Esophagus muscularis mucosa (tissue), 4 donors: ENCODE measurements at regions not wholly inside any gene's neighbourhood (a gene's known extent, or its start where the extent isn't known, plus 50 kb on each side); places are given as distances from the start of the nearest gene placed in this dataset.

Experiments
- DNase-seq: peaks from one replicate; pipeline ENCODE4 v3.0.0-alpha.2; 2017; ENCODE audit errors: extremely low spot score
- H3K27ac ChIP-seq, 4 donors: fragments of 200-600 bp; sonication (generic); replicated peaks in 1 of 4; 1 replicate in 3 of 4; 2 replicates in 1 of 4; pipeline ENCODE4 v1.5.1; 2016 to 2019; ENCODE audit warnings: mild to moderate bottlenecking in 1 of 4
- H3K27me3 ChIP-seq, 4 donors: fragments of 200-600 bp; sonication (generic); one replicate each; pipeline versions ENCODE4 v1.5.1 to v1.6.0; 2016 to 2019
- H3K36me3 ChIP-seq, 4 donors: fragments of 200-600 bp; sonication (generic); one replicate each; pipeline ENCODE4 v1.5.1; 2016 to 2019
- H3K4me1 ChIP-seq, 4 donors: fragments of 200-600 bp; sonication (generic); one replicate each; pipeline ENCODE4 v1.5.1; 2016 to 2019
- H3K4me3 ChIP-seq, 4 donors: fragments of 200-600 bp; sonication (generic); 1 replicate in 2 of 4; 2 replicates in 2 of 4; pipeline ENCODE4 v1.5.1; 2016 to 2019; ENCODE audit warnings: mild to moderate bottlenecking in 4 of 4, moderate library complexity in 1 of 4
- H3K9me3 ChIP-seq, 4 donors: fragments of 200-600 bp; sonication (generic); 1 replicate in 3 of 4; 2 replicates in 1 of 4; pipeline ENCODE4 v1.5.1; 2016 to 2019
- EP300 ChIP-seq: sonication (generic); formaldehyde crosslinking; IDR thresholded peaks from one replicate; pipeline ENCODE4 v1.6.1; 2017; ENCODE audit warnings: antibody characterized with exemption
- POLR2A ChIP-seq: fragments of 450-650 bp; IDR thresholded peaks from one replicate; pipeline ENCODE4 v1.6.1; 2017; ENCODE audit warnings: antibody characterized with exemption, moderate library complexity, mild to moderate bottlenecking, low read depth
- POLR2AphosphoS5 ChIP-seq, 2 donors: sonication (generic); formaldehyde crosslinking; IDR thresholded peaks; one replicate each; pipeline ENCODE4 v1.6.1; 2017; ENCODE audit warnings: antibody characterized with exemption in 2 of 2
- WGBS: methylation state at CpG from one replicate; pipeline ENCODE4 v1.1.5; 2018; 5-methylcytosine and 5-hydroxymethylcytosine counted together
- intact Hi-C: fragments of 100-400 bp; cut with DNase I; formaldehyde crosslinking; loops from one replicate; pipeline ENCODE4 v1.15.1; 2023
- TF ChIP-seq, protein P1 (sequence below), 3 experiments: fragments of 200-600 bp in 2 of 3; fragments of 450-650 bp in 1 of 3; sonication (generic) in 2 of 3; IDR thresholded peaks; one replicate each; pipeline ENCODE4 v1.5.1; 2017 to 2019; ENCODE audit warnings: antibody characterized with exemption in 3 of 3, mild to moderate bottlenecking in 2 of 3, moderate library complexity in 1 of 3

- no peaks in the 10 kb centered on the region for H3K4me1 ChIP-seq
- no peaks in the 10 kb centered on the region for H3K27me3 ChIP-seq
- H3K4me3 ChIP-seq, result no peak overlapping the region
- no peaks in the 10 kb centered on the region for H3K9me3 ChIP-seq
- WGBS, result 91% methylated on average over 5 of the region's 5 CpGs
- DNase-seq, result no peak
- TF ChIP-seq POLR2A (no peak), POLR2AphosphoS5 (IDR thresholded peaks at IDR 0.05) (no peak), EP300 (no peak)
- TF ChIP-seq, protein P1, sequence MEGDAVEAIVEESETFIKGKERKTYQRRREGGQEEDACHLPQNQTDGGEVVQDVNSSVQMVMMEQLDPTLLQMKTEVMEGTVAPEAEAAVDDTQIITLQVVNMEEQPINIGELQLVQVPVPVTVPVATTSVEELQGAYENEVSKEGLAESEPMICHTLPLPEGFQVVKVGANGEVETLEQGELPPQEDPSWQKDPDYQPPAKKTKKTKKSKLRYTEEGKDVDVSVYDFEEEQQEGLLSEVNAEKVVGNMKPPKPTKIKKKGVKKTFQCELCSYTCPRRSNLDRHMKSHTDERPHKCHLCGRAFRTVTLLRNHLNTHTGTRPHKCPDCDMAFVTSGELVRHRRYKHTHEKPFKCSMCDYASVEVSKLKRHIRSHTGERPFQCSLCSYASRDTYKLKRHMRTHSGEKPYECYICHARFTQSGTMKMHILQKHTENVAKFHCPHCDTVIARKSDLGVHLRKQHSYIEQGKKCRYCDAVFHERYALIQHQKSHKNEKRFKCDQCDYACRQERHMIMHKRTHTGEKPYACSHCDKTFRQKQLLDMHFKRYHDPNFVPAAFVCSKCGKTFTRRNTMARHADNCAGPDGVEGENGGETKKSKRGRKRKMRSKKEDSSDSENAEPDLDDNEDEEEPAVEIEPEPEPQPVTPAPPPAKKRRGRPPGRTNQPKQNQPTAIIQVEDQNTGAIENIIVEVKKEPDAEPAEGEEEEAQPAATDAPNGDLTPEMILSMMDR (IDR thresholded peaks at IDR 0.05), result no peak
- intact Hi-C loops, result no loop called here
- H3K27ac ChIP-seq, result no peak overlapping the region
- H3K36me3 ChIP-seq, result no peaks in the 10 kb centered on the region
Measured at GRCh38 chr18:29012364-29012763, 835.4 kb upstream of the CDH2 start.

DNA sequence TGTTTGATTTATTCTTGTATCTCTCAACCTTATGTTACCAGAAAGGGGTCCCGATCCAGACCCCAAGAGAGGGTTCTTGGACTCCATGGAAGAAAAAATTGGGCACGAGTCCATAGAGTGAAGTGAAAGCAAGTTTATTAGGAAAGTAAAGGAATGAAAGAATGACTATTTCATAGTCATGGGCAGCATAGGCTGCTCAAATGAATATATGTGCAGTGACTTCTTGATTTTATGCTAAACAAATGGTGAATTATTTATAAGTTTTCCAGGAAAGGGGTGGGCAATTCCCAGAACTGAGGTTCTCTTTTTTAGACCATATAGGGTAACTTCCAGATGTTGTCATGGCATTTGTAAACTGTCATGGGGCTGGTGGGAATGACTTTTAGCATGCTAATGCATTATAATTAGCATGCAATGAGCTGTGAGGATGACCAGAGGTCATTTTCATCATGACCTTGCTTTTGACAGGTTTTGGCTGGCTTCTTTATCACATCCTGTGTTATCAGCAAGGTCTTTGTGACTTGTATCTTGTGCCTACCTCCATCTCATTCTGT, 832.4 kb upstream of the CDH2 start:
- Histone ChIP-seq H3K4me1 (no peaks in the 10 kb centered on the region), H3K4me3 (no peak overlapping the region), H3K27ac (no peak overlapping the region), H3K9me3 (no peaks in the 10 kb centered on the region), H3K36me3 (no peaks in the 10 kb centered on the region), H3K27me3 (no peaks in the 10 kb centered on the region)
- DNase-seq, result no peak
- intact Hi-C loops, result no loop called here
- 75% methylated on average over 2 of the region's 2 CpGs for WGBS
- TF ChIP-seq, protein P1 (IDR thresholded peaks at IDR 0.05), result no peak
- TF ChIP-seq EP300, result no peak
- no peak for TF ChIP-seq POLR2A
- TF ChIP-seq POLR2AphosphoS5 (IDR thresholded peaks at IDR 0.05), result no peak

GRCh38 chr18:29008809-29009208, 831.9 kb upstream of the CDH2 start:
- intact Hi-C loops, result no loop called here
- WGBS, result 84% methylated on average over 1 of the region's 1 CpG

DNA sequence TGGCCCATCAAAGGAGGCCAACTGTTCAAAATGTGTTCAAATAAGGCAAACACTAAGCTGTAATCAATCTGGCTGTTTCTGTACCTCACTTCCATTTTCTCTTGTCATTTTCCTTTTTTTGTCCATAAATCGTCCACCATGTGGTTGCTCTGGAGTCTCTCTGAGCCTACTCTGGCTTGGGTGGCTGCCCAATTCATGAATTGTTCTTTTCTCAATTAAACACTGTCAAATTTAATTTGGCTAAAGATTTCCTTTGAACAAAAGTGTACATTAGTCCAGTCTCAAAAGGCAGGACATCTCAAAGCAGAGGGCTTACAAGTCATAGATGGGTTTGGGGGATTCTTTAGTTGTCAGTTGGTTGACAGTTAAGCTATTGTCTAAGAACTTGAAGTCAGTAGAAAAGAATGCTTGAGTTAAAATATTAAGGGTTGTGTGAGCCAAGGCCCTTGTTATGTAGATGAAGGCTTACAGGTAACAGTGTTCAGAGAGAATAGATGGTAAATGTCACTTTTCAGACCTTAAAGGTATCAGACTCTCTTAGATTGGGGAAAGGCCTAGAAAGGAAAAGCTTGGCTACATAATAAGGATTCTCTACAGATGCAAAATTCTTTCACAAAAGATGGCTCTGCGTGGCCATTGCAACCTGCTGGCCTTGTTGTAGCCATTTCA, 831.2 kb upstream of the CDH2 start:
- no peaks in the 10 kb centered on the region for H3K9me3 ChIP-seq
- H3K4me3 ChIP-seq, result no peak overlapping the region
- H3K36me3 ChIP-seq, result no peaks in the 10 kb centered on the region
- intact Hi-C loops, result no loop called here
- H3K27ac ChIP-seq, result no peak overlapping the region
- H3K27me3 ChIP-seq, result no peaks in the 10 kb centered on the region
- no peak for DNase-seq
- no peaks in the 10 kb centered on the region for H3K4me1 ChIP-seq
- 88% methylated on average over 2 of the region's 2 CpGs for WGBS
- TF ChIP-seq, protein P1 (IDR thresholded peaks at IDR 0.05), result no peak
- TF ChIP-seq POLR2A (no peak), EP300 (no peak), POLR2AphosphoS5 (IDR thresholded peaks at IDR 0.05) (no peak)

More at GRCh38 chr18:29008809-29009208, 831.9 kb upstream of the CDH2 start:
- H3K36me3 ChIP-seq, result no peaks in the 10 kb centered on the region
- no peak overlapping the region for H3K27ac ChIP-seq
- no peaks in the 10 kb centered on the region for H3K27me3 ChIP-seq
- no peaks in the 10 kb centered on the region for H3K4me1 ChIP-seq
- no peaks in the 10 kb centered on the region for H3K9me3 ChIP-seq
- H3K4me3 ChIP-seq, result no peak overlapping the region
- DNase-seq, result no peak
- TF ChIP-seq EP300, result no peak
- TF ChIP-seq, protein P1 (IDR thresholded peaks at IDR 0.05), result no peak
- no peak for TF ChIP-seq POLR2A
- TF ChIP-seq POLR2AphosphoS5 (IDR thresholded peaks at IDR 0.05), result no peak
